H9 (cell line): ENCODE measurements at regions not wholly inside any gene's neighbourhood (a gene's known extent, or its start where the extent isn't known, plus 50 kb on each side); places are given as distances from the start of the nearest gene placed in this dataset.

ENCODE experiments used
- DNase-seq: peaks from one replicate; pipeline ENCODE4 v3.0.0-alpha.2; 2017
- H2AFZ ChIP-seq: one replicate; pipeline ENCODE4 v1.6.1; 2013; ENCODE audit warnings: mild to moderate bottlenecking, low read length, control low read depth, moderate library complexity
- H2AK5ac ChIP-seq: 2 replicates; pipeline ENCODE4 v1.6.1; 2013; ENCODE audit warnings: low read length, control low read depth, mixed read lengths; ENCODE audit not compliant: insufficient read length
- H2BK120ac ChIP-seq: one replicate; pipeline ENCODE4 v1.6.1; 2013; ENCODE audit warnings: low read depth, mild to moderate bottlenecking, low read length, control low read depth, inconsistent platforms; ENCODE audit not compliant: poor library complexity, severe bottlenecking
- H2BK12ac ChIP-seq: 2 replicates; pipeline ENCODE4 v1.6.1; 2013; ENCODE audit warnings: low read length, control low read depth, mixed read lengths, low read depth; ENCODE audit not compliant: insufficient read length
- H2BK15ac ChIP-seq: 2 replicates; pipeline ENCODE4 v1.6.1; 2013; ENCODE audit warnings: low read depth, low read length, control low read depth
- H2BK20ac ChIP-seq: one replicate; pipeline ENCODE4 v1.6.1; 2013; ENCODE audit warnings: low read depth, mild to moderate bottlenecking, low read length, control low read depth, inconsistent platforms; ENCODE audit not compliant: poor library complexity, severe bottlenecking
- H2BK5ac ChIP-seq: 2 replicates; pipeline ENCODE4 v1.6.1; 2013; ENCODE audit warnings: low read length, control low read depth, mixed read lengths; ENCODE audit not compliant: insufficient read length
- H3K14ac ChIP-seq: 2 replicates; pipeline ENCODE4 v1.6.1; 2013; ENCODE audit warnings: low read length, control low read depth; ENCODE audit not compliant: insufficient read depth
- H3K18ac ChIP-seq: 2 replicates; pipeline ENCODE4 v1.6.1; 2013; ENCODE audit warnings: low read depth, mild to moderate bottlenecking, mixed read lengths, low read length, control low read depth; ENCODE audit not compliant: insufficient read length
- H3K23ac ChIP-seq: 2 replicates; pipeline ENCODE4 v1.6.1; 2013; ENCODE audit warnings: low read length, control low read depth, mixed read lengths, low read depth; ENCODE audit not compliant: insufficient read length
- H3K23me2 ChIP-seq: 2 replicates; pipeline ENCODE4 v1.6.1; 2013; ENCODE audit warnings: low read depth, mild to moderate bottlenecking, mixed read lengths, low read length, control low read depth; ENCODE audit not compliant: insufficient read length, poor library complexity, severe bottlenecking
- H3K27ac ChIP-seq: 2 replicates; pipeline ENCODE4 v1.5.1; 2013; ENCODE audit warnings: low read length, control low read depth, mixed read lengths, low read depth; ENCODE audit not compliant: insufficient read length
- H3K27me3 ChIP-seq: 2 replicates; pipeline ENCODE4 v1.6.1; 2013; ENCODE audit warnings: low read length, control low read depth, inconsistent platforms; ENCODE audit not compliant: insufficient read depth
- H3K4ac ChIP-seq: 2 replicates; pipeline ENCODE4 v1.6.1; 2013; ENCODE audit warnings: low read depth, mild to moderate bottlenecking, control low read depth, inconsistent platforms, low read length, moderate library complexity
- H3K4me1 ChIP-seq: 2 replicates; pipeline ENCODE4 v1.6.1; 2013; ENCODE audit warnings: low read length, control low read depth, inconsistent platforms; ENCODE audit not compliant: insufficient read depth
- H3K4me2 ChIP-seq: 2 replicates; pipeline ENCODE4 v1.6.1; 2013; ENCODE audit warnings: low read length, control low read depth, mixed read lengths; ENCODE audit not compliant: insufficient read length, insufficient read depth
- H3K56ac ChIP-seq: 2 replicates; pipeline ENCODE4 v1.6.1; 2013; ENCODE audit warnings: low read depth, mild to moderate bottlenecking, mixed read lengths, low read length, control low read depth; ENCODE audit not compliant: insufficient read length
- H3K79me1 ChIP-seq: 2 replicates; pipeline ENCODE4 v1.6.1; 2013; ENCODE audit warnings: low read depth, mild to moderate bottlenecking, moderate library complexity, low read length, control low read depth, inconsistent platforms; ENCODE audit not compliant: insufficient read depth, poor library complexity, severe bottlenecking
- H3K79me2 ChIP-seq: 2 replicates; pipeline ENCODE4 v1.6.1; 2013; ENCODE audit warnings: low read length, control low read depth, inconsistent platforms; ENCODE audit not compliant: insufficient read depth
- H3K9ac ChIP-seq: 2 replicates; pipeline ENCODE4 v1.6.1; 2013; ENCODE audit warnings: low read length, control low read depth, mixed read lengths; ENCODE audit not compliant: insufficient read length; ENCODE audit errors: extremely low read depth
- H3K9me3 ChIP-seq: one replicate; pipeline ENCODE4 v1.6.1; 2013; ENCODE audit warnings: low read depth, low read length, inconsistent platforms; ENCODE audit not compliant: control insufficient read depth
- H3T11ph ChIP-seq: one replicate; pipeline ENCODE4 v1.6.1; 2013; ENCODE audit warnings: mild to moderate bottlenecking, low read length, control low read depth, inconsistent platforms
- H4K20me1 ChIP-seq: one replicate; pipeline ENCODE4 v1.6.1; 2013; ENCODE audit not compliant: control insufficient read depth, insufficient read length, insufficient read depth
- H4K5ac ChIP-seq: 2 replicates; pipeline ENCODE4 v1.6.1; 2013; ENCODE audit warnings: low read depth, mild to moderate bottlenecking, mixed read lengths, low read length, control low read depth; ENCODE audit not compliant: insufficient read length
- H4K8ac ChIP-seq: replicated peaks from 2 replicates; pipeline ENCODE4 v1.6.1; 2013; ENCODE audit warnings: low read length, control low read depth, mixed read lengths, low read depth; ENCODE audit not compliant: insufficient read length
- H4K91ac ChIP-seq: 2 replicates; pipeline ENCODE4 v1.6.1; 2013; ENCODE audit warnings: low read depth, mild to moderate bottlenecking, moderate library complexity, mixed read lengths, low read length, control low read depth; ENCODE audit not compliant: insufficient read length
- H3K27ac Mint-ChIP-seq, 3 experiments: 2 replicates in 2 of 3; 3 replicates in 1 of 3; pipeline ENCODE4 v1.8.0; 2020 to 2021; ENCODE audit warnings: mixed read lengths in 3 of 3, mild to moderate bottlenecking in 1 of 3, moderate library complexity in 1 of 3
- H3K27me3 Mint-ChIP-seq: 2 replicates; pipeline ENCODE4 v1.8.0; 2021; ENCODE audit warnings: low read depth, mild to moderate bottlenecking, moderate library complexity, mixed read lengths
- H3K36me3 Mint-ChIP-seq, 3 experiments: 2 replicates in 2 of 3; 3 replicates in 1 of 3; pipeline ENCODE4 v1.8.0; 2020 to 2021; ENCODE audit warnings: low read depth in 3 of 3, mixed read lengths in 3 of 3; ENCODE audit not compliant: insufficient read depth in 1 of 3
- H3K4me1 Mint-ChIP-seq, 2 experiments: 2 replicates each; pipeline ENCODE4 v1.8.0; 2020; ENCODE audit warnings: mixed read lengths in 2 of 2
- H3K4me3 Mint-ChIP-seq, 2 experiments: 2 replicates in 1 of 2; 3 replicates in 1 of 2; pipeline ENCODE4 v1.8.0; 2020 to 2021; ENCODE audit warnings: mild to moderate bottlenecking in 2 of 2, mixed read lengths in 2 of 2, moderate library complexity in 1 of 2
- H3K9me3 Mint-ChIP-seq, 2 experiments: 2 replicates in 1 of 2; 3 replicates in 1 of 2; pipeline ENCODE4 v1.8.0; 2020; ENCODE audit warnings: mild to moderate bottlenecking in 2 of 2, mixed read lengths in 2 of 2, moderate library complexity in 1 of 2
- CTCF ChIP-seq: fragments of 200-600 bp; sonication (generic); conservative IDR thresholded peaks from 3 replicates; pipeline ENCODE4 v1.8.0; 2021; ENCODE audit warnings: antibody characterized with exemption, mild to moderate bottlenecking
- WGBS: extraction: QIAGEN DNeasy Blood & Tissue Kit; methylation state at CpG from one replicate; pipeline ENCODE4 v1.1.7; 2013; ENCODE audit warnings: missing lambda C conversion rate, low lambda C conversion rate, mixed read lengths; ENCODE audit not compliant: insufficient read length; ENCODE audit errors: extremely low coverage; 5-methylcytosine and 5-hydroxymethylcytosine counted together

GRCh38 chr21:16767201-16767600 is 745.6 kb upstream of the CXADR start:
- H3K27ac ChIP-seq = no peak overlapping the region
- no CpG with 5 or more reads among the region's 2 CpGs for WGBS
- Mint-ChIP-seq H3K9me3 (peaks cover 8 to 9% of the 10 kb centered on the region in 2 experiments; a peak in 4 of 5 replicates), H3K27me3 (no peaks in the 10 kb centered on the region), H3K4me1 (no peaks in the 10 kb centered on the region), H3K36me3 (no peaks in the 10 kb centered on the region), H3K27ac (no peak overlapping the region), H3K4me3 (no peak overlapping the region)
- no peak overlapping the region for H3K56ac ChIP-seq
- no peaks in the 10 kb centered on the region for H3K4me1 ChIP-seq
- H2BK20ac ChIP-seq = no peak overlapping the region
- no peaks in the 10 kb centered on the region for H3K23me2 ChIP-seq
- no peaks in the 10 kb centered on the region for H3K79me2 ChIP-seq
- H3K27me3 ChIP-seq = no peaks in the 10 kb centered on the region
- no peak overlapping the region for H2AFZ ChIP-seq
- H4K8ac ChIP-seq = no peak overlapping the region
- TF ChIP-seq CTCF = no peak
- DNase-seq = no peak
- no peak overlapping the region for H2BK15ac ChIP-seq
- no peak overlapping the region for H3K4ac ChIP-seq
- H3K79me1 ChIP-seq = no peaks in the 10 kb centered on the region
- no peak overlapping the region for H3T11ph ChIP-seq
- no peak overlapping the region for H4K5ac ChIP-seq
- H3K14ac ChIP-seq = no peak overlapping the region
- H3K23ac ChIP-seq = no peak overlapping the region
- no peak overlapping the region for H3K18ac ChIP-seq
- no peak overlapping the region for H2BK12ac ChIP-seq
- H4K20me1 ChIP-seq = no peaks in the 10 kb centered on the region
- H4K91ac ChIP-seq = no peak overlapping the region
- H2BK5ac ChIP-seq = no peak overlapping the region
- H3K9me3 ChIP-seq = no peaks in the 10 kb centered on the region
- H3K4me2 ChIP-seq = no peak overlapping the region
- H2AK5ac ChIP-seq = no peak overlapping the region
- H2BK120ac ChIP-seq = no peak overlapping the region
- H3K9ac ChIP-seq = no peak overlapping the region
